Type B pancreatic cell (in vitro differentiated cells): ENCODE measurements at regions not wholly inside any gene's neighbourhood (a gene's known extent, or its start where the extent isn't known, plus 50 kb on each side); places are given as distances from the start of the nearest gene placed in this dataset.

ENCODE experiments used
- DNase-seq: peaks from one replicate; pipeline ENCODE4 v3.0.0; 2021; ENCODE audit warnings: mixed read lengths; ENCODE audit not compliant: unreplicated experiment; ENCODE audit errors: extremely low spot score
- H3K27ac Mint-ChIP-seq: 2 replicates; pipeline ENCODE4 v1.8.0; 2021; ENCODE audit warnings: mild to moderate bottlenecking, mixed read lengths
- H3K27me3 Mint-ChIP-seq: 2 replicates; pipeline ENCODE4 v1.8.0; 2021; ENCODE audit warnings: mixed read lengths
- H3K36me3 Mint-ChIP-seq: 2 replicates; pipeline ENCODE4 v1.8.0; 2021; ENCODE audit warnings: mixed read lengths
- H3K4me1 Mint-ChIP-seq: one replicate; pipeline ENCODE4 v1.8.0; 2021; ENCODE audit warnings: mixed read lengths; ENCODE audit not compliant: unreplicated experiment
- H3K4me3 Mint-ChIP-seq: 2 replicates; pipeline ENCODE4 v1.8.0; 2021; ENCODE audit warnings: mild to moderate bottlenecking, mixed read lengths
- H3K9me3 Mint-ChIP-seq: 2 replicates; pipeline ENCODE4 v1.8.0; 2021; ENCODE audit warnings: mixed read lengths
- TF ChIP-seq, protein P1 (sequence below): fragments of 200-600 bp; sonication (generic); conservative IDR thresholded peaks from 2 replicates; pipeline ENCODE4 v1.5.0; 2021; ENCODE audit warnings: antibody characterized with exemption, mild to moderate bottlenecking

DNA sequence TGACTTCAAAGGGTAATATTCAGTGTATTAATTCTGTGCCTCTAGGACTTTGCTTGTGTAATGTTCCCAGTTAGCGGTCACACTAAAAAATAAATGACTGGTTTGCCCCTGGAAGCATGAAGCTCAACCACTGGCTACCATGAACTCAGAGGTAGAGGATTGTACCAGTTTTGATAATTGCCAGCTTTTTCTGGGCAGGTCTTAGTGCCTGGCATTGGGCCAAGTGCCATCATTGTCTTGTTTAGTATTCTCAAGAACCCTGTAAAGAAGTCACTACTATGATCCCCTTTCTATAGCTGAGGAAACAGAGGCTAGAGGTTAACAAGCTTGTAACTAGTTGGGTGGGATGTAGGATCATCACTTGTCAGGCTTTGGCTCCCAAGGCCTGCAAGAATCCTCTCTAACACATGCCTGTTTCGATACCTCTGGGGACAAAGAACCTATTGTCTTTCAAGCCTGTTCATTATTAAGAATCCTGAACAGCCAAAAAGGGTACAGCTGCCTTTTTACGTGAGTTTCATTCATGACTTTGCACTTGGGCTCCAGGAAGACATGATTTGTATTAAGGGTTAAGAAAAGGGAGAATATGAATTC lies 121.9 kb upstream of the JUN start:
- DNase-seq, result no peak
- Mint-ChIP-seq H3K4me1 (peaks cover 53% of the 10 kb centered on the region), H3K36me3 (no peaks in the 10 kb centered on the region), H3K9me3 (no peaks in the 10 kb centered on the region), H3K27ac (peak overlapping the region; percentile 31), H3K27me3 (peaks cover 3% of the 10 kb centered on the region), H3K4me3 (no peak overlapping the region)
- TF ChIP-seq, protein P1, sequence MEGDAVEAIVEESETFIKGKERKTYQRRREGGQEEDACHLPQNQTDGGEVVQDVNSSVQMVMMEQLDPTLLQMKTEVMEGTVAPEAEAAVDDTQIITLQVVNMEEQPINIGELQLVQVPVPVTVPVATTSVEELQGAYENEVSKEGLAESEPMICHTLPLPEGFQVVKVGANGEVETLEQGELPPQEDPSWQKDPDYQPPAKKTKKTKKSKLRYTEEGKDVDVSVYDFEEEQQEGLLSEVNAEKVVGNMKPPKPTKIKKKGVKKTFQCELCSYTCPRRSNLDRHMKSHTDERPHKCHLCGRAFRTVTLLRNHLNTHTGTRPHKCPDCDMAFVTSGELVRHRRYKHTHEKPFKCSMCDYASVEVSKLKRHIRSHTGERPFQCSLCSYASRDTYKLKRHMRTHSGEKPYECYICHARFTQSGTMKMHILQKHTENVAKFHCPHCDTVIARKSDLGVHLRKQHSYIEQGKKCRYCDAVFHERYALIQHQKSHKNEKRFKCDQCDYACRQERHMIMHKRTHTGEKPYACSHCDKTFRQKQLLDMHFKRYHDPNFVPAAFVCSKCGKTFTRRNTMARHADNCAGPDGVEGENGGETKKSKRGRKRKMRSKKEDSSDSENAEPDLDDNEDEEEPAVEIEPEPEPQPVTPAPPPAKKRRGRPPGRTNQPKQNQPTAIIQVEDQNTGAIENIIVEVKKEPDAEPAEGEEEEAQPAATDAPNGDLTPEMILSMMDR, result no peak

DNA sequence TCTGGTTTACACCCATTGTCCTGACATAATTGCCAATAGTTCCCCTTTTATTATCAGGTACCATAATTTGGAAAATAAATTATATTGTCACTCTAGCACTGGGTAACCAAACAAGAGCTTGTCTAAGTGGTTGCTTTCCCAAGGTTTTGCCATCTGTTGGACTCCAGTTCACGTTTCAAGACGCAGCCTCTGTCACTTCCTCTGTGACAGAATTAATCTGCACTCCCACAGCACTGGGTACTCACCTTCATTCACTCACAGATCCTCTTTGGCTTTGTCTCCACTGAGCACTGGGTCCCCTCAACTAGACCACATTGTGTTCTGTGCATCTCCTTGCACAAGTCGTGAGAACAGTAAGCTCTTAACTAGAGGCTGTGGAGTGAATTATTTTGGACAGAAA lies 123.6 kb upstream of the JUN start:
- Mint-ChIP-seq H3K4me3 (no peak overlapping the region), H3K4me1 (peaks cover 46% of the 10 kb centered on the region), H3K27ac (no peak overlapping the region), H3K27me3 (peaks cover 3% of the 10 kb centered on the region), H3K9me3 (no peaks in the 10 kb centered on the region), H3K36me3 (no peaks in the 10 kb centered on the region)
- TF ChIP-seq, protein P1, result no peak
- no peak for DNase-seq

DNA sequence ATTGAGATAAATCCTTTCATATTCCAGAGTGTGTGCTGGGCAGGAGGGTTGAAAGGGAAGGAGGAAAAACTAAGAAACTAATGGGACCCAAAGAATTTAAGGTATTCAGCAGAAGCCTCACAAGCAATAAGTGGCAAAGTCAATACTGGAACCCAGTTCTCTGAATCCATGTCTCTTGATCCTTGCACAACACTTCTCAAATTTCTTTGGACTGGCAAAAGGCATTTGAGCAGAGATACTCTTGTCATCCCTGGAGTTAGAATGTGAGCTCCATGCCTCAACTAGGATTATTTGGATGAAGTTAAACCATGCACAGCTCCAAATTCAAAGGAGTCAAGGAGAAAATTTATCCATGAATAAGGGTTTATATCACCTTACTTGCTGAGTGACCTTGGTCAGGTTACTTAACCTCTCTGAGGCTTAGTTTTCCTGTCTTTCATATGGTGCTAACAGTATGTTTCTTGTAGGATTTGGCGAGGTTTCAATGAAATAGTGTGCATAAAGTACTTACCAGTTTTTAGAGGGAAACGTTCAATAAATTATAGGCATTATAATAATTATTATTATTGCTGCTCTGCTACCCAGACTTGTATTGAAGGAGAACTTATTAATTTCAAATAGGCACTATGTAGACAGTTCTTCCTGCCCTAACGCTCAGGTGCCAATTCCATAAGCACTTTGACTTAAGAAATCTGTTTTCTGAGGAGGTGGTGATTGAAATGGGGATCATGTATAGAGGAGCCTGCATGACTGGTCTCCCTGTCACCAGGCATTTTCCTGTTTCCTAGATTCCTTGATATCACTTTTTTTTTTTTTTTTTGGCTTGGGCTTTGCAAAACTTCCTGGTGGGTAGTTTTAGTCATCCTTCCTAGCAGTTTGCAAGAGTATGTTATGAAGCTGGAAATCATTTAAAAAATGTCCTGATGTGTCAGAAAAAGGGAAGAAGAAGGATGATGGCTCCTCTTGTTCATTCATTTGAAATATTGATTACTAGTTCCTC lies 125.0 kb upstream of the JUN start:
- Mint-ChIP-seq H3K4me3 (no peak overlapping the region), H3K36me3 (no peaks in the 10 kb centered on the region), H3K9me3 (no peaks in the 10 kb centered on the region), H3K27me3 (peaks cover 3% of the 10 kb centered on the region), H3K4me1 (peaks cover 41% of the 10 kb centered on the region), H3K27ac (no peak overlapping the region)
- DNase-seq, result no peak
- TF ChIP-seq, protein P1, result no peak

DNA sequence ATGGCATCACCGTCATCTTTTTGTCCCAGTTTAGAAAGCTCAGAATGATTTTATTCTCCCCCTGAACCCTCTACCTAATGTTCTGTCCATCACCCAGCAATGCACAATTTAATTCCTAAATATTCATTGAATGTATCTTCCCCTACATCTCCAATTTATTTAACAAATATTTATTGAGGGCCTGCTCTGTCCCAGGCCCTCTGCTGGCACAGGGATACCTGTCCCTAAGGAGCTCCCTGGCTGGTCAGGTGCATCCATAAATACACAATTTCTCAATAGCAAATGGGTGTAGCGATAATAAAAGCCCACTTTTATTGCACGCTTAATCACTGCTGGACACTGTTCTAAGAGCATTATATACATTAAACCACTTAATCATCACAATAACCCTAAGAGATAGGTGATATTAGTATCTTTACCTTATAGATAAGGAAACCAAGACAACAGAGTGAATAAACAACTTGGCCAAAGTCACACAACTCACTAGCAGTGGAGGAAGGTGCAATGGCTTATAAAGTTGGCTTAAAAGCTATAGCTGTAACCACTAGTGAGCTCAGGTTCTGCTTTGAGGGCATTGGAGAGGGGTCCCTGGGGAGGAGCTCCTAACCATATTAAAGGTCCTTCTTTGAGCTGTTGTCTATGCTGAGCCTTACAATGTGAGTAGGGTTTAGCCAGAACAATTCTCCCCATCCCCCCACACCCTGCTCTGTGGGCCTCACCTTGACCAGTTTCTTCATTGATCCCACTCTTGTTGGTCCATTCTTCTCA lies 126.3 kb upstream of the JUN start:
- no peak for DNase-seq
- Mint-ChIP-seq H3K4me1 (peaks cover 33% of the 10 kb centered on the region), H3K27me3 (peaks cover 3% of the 10 kb centered on the region), H3K9me3 (no peaks in the 10 kb centered on the region), H3K4me3 (no peak overlapping the region), H3K36me3 (no peaks in the 10 kb centered on the region), H3K27ac (no peak overlapping the region)
- TF ChIP-seq, protein P1, result no peak

DNA sequence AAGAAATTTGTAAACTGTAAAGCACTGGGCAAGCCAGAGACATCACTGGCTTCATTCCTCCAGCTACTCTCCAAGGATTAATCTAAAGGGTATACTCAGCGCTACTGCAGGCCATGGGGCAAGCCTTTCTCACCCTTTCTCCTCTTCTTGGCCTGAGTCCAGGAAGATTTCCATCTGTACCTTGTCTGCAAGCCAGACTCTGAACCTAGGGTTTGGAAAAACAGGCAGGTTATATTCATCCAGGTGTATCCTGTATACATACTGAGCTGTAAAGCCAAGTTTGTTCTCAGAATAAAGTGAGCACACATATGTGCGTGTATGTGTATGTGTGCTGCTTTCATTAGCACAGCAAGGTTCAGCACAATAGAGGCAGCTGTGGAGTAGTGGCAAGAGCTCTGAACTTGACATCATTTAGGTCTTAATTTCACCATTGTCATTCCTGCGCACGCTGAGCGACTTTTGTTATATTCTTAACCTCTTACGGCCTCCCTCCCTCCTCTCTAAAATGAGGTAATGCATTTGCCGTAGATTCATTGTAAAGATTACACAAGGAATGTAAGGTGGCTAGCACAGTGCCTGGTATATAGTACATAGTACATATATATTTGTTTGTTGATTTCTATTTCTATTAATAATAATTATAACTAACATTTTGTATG lies 128.1 kb upstream of the JUN start:
- TF ChIP-seq, protein P1, result no peak
- Mint-ChIP-seq H3K27me3 (peaks cover under 1% of the 10 kb centered on the region), H3K27ac (no peak overlapping the region), H3K4me1 (peaks cover 19% of the 10 kb centered on the region), H3K9me3 (no peaks in the 10 kb centered on the region), H3K36me3 (no peaks in the 10 kb centered on the region), H3K4me3 (no peak overlapping the region)
- no peak for DNase-seq
